A673 (cell line): ENCODE measurements at regions not wholly inside any gene's neighbourhood (a gene's known extent, or its start where the extent isn't known, plus 50 kb on each side); places are given as distances from the start of the nearest gene placed in this dataset.

Experiments
- BruUV-seq: library from RNA; stranded (reverse); fragments of 400-500 nt; replicated peaks from 2 replicates; lab custom pipeline; 2021; lab: Mats Ljungman, UMichigan
- CTCF ChIA-PET: fragments of 300-600 bp; sonication (Branson Sonifier 250); formaldehyde crosslinking; loops from one replicate; lab custom pipeline; 2022; ENCODE audit warnings: antibody characterized with exemption; lab: Charles Lee
- POLR2A ChIA-PET: fragments of 300-600 bp; sonication (Branson Sonifier 250); formaldehyde crosslinking; loops from one replicate; lab custom pipeline; 2022; ENCODE audit warnings: antibody characterized with exemption; ENCODE audit not compliant: low non-redundant PET; lab: Charles Lee
- DNase-seq: peaks from one replicate; pipeline ENCODE4 v3.0.0-alpha.2; 2015; ENCODE audit warnings: low spot score
- H3K27ac ChIP-seq: fragments of 200-600 bp; sonication (generic); 2 replicates; pipeline ENCODE4 v1.5.1; 2016; ENCODE audit warnings: mixed run types, low read depth, mild to moderate bottlenecking, mixed read lengths, antibody characterized with exemption, low read length; ENCODE audit not compliant: poor library complexity, severe bottlenecking
- H3K27me3 ChIP-seq: fragments of 200-600 bp; sonication (generic); replicated peaks from 2 replicates; pipeline ENCODE4 v1.6.1; 2017; ENCODE audit warnings: mixed run types, low read depth, mild to moderate bottlenecking, mixed read lengths, antibody characterized with exemption, low read length; ENCODE audit not compliant: insufficient read depth, poor library complexity
- H3K36me3 ChIP-seq: fragments of 200-600 bp; sonication (generic); 2 replicates; pipeline ENCODE4 v1.6.1; 2016; ENCODE audit warnings: mixed run types, mild to moderate bottlenecking, mixed read lengths, antibody characterized with exemption, low read length; ENCODE audit not compliant: insufficient read depth, poor library complexity, severe bottlenecking
- H3K4me1 ChIP-seq: fragments of 200-600 bp; sonication (generic); 2 replicates; pipeline ENCODE4 v1.6.1; 2017; ENCODE audit warnings: mixed run types, mild to moderate bottlenecking, mixed read lengths, antibody characterized with exemption, low read length; ENCODE audit not compliant: insufficient read depth, poor library complexity, severe bottlenecking
- H3K4me3 ChIP-seq: fragments of 200-600 bp; sonication (generic); 2 replicates; pipeline ENCODE4 v1.5.1; 2016; ENCODE audit warnings: low read depth, mixed run types, mild to moderate bottlenecking, mixed read lengths, low read length; ENCODE audit not compliant: poor library complexity, severe bottlenecking
- H3K9me3 ChIP-seq: fragments of 200-600 bp; sonication (generic); 2 replicates; pipeline ENCODE4 v1.6.1; 2016; ENCODE audit warnings: mixed run types, low read depth, mild to moderate bottlenecking, mixed read lengths, antibody characterized with exemption, low read length; ENCODE audit not compliant: poor library complexity, severe bottlenecking
- EZH2 ChIP-seq: fragments of 200-600 bp; sonication (generic); IDR thresholded peaks from 2 replicates; pipeline ENCODE4 v1.6.1; 2017; ENCODE audit warnings: borderline replicate concordance, low read depth, mild to moderate bottlenecking, mixed read lengths, antibody characterized with exemption, low read length; ENCODE audit not compliant: poor library complexity, severe bottlenecking
- intact Hi-C: fragments of 100-400 bp; cut with micrococcal nuclease; formaldehyde crosslinking; loops from one replicate; pipeline ENCODE4 v1.10.0; 2022; ENCODE audit not compliant: unreplicated experiment
- TF ChIP-seq, protein P1 (sequence below): fragments of 300-800, 200-600 bp; sonication (generic); conservative IDR thresholded peaks from 2 replicates; pipeline ENCODE4 v1.5.1; 2017; ENCODE audit warnings: low read depth, mild to moderate bottlenecking, antibody characterized with exemption, low read length, moderate library complexity, mixed read lengths

DNA sequence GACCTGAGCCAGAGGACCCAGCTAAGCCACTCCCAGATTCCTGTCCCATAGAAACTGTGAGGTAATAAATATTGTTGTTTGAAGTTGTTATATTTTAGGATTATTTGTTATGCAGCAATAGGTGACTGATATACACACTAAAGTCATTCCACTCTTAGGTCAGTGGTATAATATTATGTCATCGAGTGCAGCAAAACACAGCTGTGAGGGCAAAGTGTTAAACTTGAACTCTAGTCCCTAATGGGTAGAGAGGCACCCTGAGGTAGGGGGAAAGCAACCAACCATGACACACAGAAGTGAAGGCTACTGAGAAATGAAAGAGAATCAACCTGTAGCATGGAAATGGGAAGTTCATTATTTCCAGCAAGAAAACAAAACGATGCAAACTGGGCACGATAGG lies 66.6 kb downstream of the ATXN3L start:
- intact Hi-C loops: no loop called here
- Histone ChIP-seq H3K27ac (no peak overlapping the region), H3K36me3 (no peaks in the 10 kb centered on the region), H3K9me3 (no peaks in the 10 kb centered on the region), H3K27me3 (no peaks in the 10 kb centered on the region), H3K4me1 (no peaks in the 10 kb centered on the region), H3K4me3 (no peak overlapping the region)
- no TSS peak for BruUV-seq
- ChIA-PET CTCF (no interaction called here), POLR2A (no interaction called here)
- DNase-seq: no peak
- no peak for TF ChIP-seq EZH2

DNA sequence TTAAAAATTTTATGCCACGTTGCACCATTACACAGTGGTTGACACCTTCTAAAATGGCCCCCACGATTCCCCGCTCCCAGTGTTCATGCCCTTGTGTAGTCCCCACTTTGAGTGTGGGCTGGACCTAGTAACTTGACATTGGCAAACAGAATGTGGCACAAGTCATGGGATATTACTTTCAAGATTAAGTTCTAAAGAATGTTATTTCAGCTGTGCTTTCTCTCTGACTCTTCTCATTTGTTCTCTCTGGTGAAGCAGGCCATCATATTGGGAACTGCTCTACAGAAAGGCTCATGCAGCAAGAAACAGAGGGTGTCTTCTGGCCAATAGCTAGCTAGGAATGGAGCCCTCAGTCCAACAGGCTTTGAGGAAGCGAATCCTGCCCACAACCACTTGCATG lies 67.1 kb downstream of the ATXN3L start:
- CTCF ChIA-PET: no interaction called here
- no peaks in the 10 kb centered on the region for H3K36me3 ChIP-seq
- no peaks in the 10 kb centered on the region for H3K4me1 ChIP-seq
- TF ChIP-seq, protein P1, sequence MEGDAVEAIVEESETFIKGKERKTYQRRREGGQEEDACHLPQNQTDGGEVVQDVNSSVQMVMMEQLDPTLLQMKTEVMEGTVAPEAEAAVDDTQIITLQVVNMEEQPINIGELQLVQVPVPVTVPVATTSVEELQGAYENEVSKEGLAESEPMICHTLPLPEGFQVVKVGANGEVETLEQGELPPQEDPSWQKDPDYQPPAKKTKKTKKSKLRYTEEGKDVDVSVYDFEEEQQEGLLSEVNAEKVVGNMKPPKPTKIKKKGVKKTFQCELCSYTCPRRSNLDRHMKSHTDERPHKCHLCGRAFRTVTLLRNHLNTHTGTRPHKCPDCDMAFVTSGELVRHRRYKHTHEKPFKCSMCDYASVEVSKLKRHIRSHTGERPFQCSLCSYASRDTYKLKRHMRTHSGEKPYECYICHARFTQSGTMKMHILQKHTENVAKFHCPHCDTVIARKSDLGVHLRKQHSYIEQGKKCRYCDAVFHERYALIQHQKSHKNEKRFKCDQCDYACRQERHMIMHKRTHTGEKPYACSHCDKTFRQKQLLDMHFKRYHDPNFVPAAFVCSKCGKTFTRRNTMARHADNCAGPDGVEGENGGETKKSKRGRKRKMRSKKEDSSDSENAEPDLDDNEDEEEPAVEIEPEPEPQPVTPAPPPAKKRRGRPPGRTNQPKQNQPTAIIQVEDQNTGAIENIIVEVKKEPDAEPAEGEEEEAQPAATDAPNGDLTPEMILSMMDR: no peak
- no peak for TF ChIP-seq EZH2
- H3K27ac ChIP-seq: no peak overlapping the region
- DNase-seq: no peak
- no peaks in the 10 kb centered on the region for H3K27me3 ChIP-seq
- BruUV-seq: no TSS peak
- POLR2A ChIA-PET: no interaction called here
- intact Hi-C loops: no loop called here
- no peaks in the 10 kb centered on the region for H3K9me3 ChIP-seq
- no peak overlapping the region for H3K4me3 ChIP-seq

DNA sequence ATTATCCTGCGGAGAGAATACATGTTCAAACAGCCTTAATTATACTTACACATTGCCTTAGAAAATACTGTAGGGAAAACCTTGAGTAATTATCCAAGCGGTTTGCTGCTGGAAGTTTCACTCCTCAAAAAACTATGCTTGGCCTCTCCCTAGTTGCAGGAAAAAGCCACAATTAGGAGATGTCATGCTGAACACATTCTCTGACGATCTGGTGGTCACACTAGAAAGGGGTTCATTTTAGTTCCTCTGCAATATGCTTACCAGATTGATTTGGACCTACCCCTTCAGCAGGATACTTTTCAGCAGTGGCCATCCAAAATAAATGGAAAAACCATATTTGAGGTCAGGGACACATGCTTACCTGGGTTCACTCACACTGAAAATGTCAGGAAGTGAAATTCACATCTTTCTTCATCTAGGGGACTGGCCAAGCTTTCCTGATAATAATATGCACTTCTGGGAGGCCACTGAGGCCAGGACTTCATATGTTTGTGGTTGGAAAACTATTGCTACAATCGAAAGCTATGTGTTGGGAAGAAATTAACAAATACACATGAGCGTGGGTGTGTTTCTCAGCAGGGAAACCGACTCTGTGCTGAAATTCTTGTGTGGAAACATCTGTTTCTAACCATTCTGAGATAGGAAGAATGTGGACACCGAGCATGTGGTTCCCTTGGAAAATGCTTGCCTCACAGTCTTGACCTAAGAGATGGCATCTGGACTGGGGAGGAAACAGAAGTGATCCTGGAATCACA lies 68.8 kb downstream of the ATXN3L start:
- Histone ChIP-seq H3K36me3 (no peaks in the 10 kb centered on the region), H3K4me3 (no peak overlapping the region), H3K9me3 (no peaks in the 10 kb centered on the region), H3K4me1 (no peaks in the 10 kb centered on the region), H3K27me3 (no peaks in the 10 kb centered on the region), H3K27ac (no peak overlapping the region)
- no peak for TF ChIP-seq EZH2
- TF ChIP-seq, protein P1: no peak
- POLR2A ChIA-PET: no interaction called here
- intact Hi-C loops: no loop called here
- CTCF ChIA-PET: no interaction called here
- BruUV-seq: no TSS peak
- no peak for DNase-seq

DNA sequence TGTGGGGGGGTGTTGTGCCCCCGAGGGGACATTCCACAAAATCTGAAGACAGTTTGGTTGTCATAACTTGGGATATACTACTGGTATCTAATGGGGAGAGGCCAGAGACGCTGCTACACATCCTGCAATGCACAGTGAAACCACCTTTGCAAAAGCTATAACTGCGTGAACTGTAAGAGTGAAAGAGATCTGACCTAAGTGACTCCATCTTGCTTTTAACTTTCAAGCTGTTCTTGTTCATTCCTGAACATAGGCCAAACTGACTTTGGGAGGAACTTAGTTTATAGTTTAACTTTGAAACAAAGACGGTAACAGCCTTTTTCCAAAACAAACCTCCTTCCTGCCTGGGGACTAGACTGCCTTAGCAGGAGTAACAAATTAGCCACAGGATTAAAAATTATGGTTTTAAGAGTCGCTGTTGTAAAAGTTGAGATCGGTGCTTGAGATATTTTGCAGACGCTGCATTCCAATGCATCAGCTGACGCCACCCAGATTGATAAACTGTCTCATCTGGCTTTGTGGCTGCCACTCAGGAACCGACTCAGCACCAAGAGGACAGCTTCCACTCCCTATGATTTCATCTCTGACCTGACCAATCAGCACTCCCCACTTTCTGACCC lies 70.9 kb downstream of the ATXN3L start:
- no peak for DNase-seq
- Histone ChIP-seq H3K4me3 (no peak overlapping the region), H3K27ac (no peak overlapping the region), H3K36me3 (no peaks in the 10 kb centered on the region), H3K9me3 (no peaks in the 10 kb centered on the region), H3K27me3 (no peaks in the 10 kb centered on the region), H3K4me1 (no peaks in the 10 kb centered on the region)
- no TSS peak for BruUV-seq
- TF ChIP-seq, protein P1: no peak
- no peak for TF ChIP-seq EZH2
- ChIA-PET POLR2A (no interaction called here), CTCF (no interaction called here)
- intact Hi-C loops: no loop called here
